ELF-1 (cell line): ENCODE measurements at regions not wholly inside any gene's neighbourhood (a gene's known extent, or its start where the extent isn't known, plus 50 kb on each side); places are given as distances from the start of the nearest gene placed in this dataset.
"Not testable (repeated sequence)": the region's sequence is repeated elsewhere in the genome, so short reads cannot be mapped to it uniquely, and the experiment has no call there.

Experiments
- DNase-seq: peaks from one replicate; pipeline ENCODE4 v3.0.0-alpha.2; 2016; ENCODE audit warnings: low read depth, low spot score

- no peak for DNase-seq
These were observed 220.8 kb upstream of the PCSK5 start for GRCh38 chr9:75669721-75670120.

- DNase-seq: no peak
These were observed 219.1 kb upstream of the PCSK5 start for GRCh38 chr9:75671354-75671753.

GRCh38 chr9:75672478-75672877 is 218.0 kb upstream of the PCSK5 start:
- DNase-seq: no peak

GRCh38 chr9:75683591-75683990 is 206.9 kb upstream of the PCSK5 start:
- no peak for DNase-seq

- DNase-seq: no peak
These were observed 205.4 kb upstream of the PCSK5 start for GRCh38 chr9:75685062-75685461.

- DNase-seq: no peak
These were observed 203.0 kb upstream of the PCSK5 start for GRCh38 chr9:75687359-75687953.

GRCh38 chr9:75690551-75690950 is 199.9 kb upstream of the PCSK5 start:
- not testable (repeated sequence) for DNase-seq

- DNase-seq: no peak
These were observed 199.1 kb upstream of the PCSK5 start for GRCh38 chr9:75691408-75691807.

GRCh38 chr9:75692309-75692708 is 198.2 kb upstream of the PCSK5 start:
- DNase-seq: no peak

- no peak for DNase-seq
These were observed 194.6 kb upstream of the PCSK5 start for GRCh38 chr9:75695921-75696320.

- DNase-seq: no peak
These were observed 191.5 kb upstream of the PCSK5 start for GRCh38 chr9:75699017-75699416.

- no peak for DNase-seq
These were observed 190.7 kb upstream of the PCSK5 start for GRCh38 chr9:75699625-75700251.

GRCh38 chr9:75700252-75700640 is 190.2 kb upstream of the PCSK5 start:
- no peak for DNase-seq

- no peak for DNase-seq
These were observed 183.3 kb upstream of the PCSK5 start for GRCh38 chr9:75707191-75707590.

- DNase-seq: no peak
These were observed 180.8 kb upstream of the PCSK5 start for GRCh38 chr9:75709698-75710097.

GRCh38 chr9:75712700-75713099 is 177.8 kb upstream of the PCSK5 start:
- no peak for DNase-seq

- DNase-seq: no peak
These were observed 177.1 kb upstream of the PCSK5 start for GRCh38 chr9:75713335-75713734.

GRCh38 chr9:75715360-75715759 is 175.1 kb upstream of the PCSK5 start:
- no peak for DNase-seq

- DNase-seq: no peak
These were observed 171.8 kb upstream of the PCSK5 start for GRCh38 chr9:75718677-75719076.

- no peak for DNase-seq
These were observed 162.1 kb upstream of the PCSK5 start for GRCh38 chr9:75728391-75728790.

- DNase-seq: no peak
These were observed 155.7 kb upstream of the PCSK5 start for GRCh38 chr9:75734802-75735201.

- DNase-seq: no peak
These were observed 150.4 kb upstream of the PCSK5 start for GRCh38 chr9:75739884-75740611.

- DNase-seq: no peak
These were observed 146.6 kb upstream of the PCSK5 start for GRCh38 chr9:75743855-75744254.
